SIG-M5 (cell line): ENCODE measurements at regions not wholly inside any gene's neighbourhood (a gene's known extent, or its start where the extent isn't known, plus 50 kb on each side); places are given as distances from the start of the nearest gene placed in this dataset.
"Not testable (repeated sequence)": the region's sequence is repeated elsewhere in the genome, so short reads cannot be mapped to it uniquely, and the experiment has no call there.

Experiments
- DNase-seq: peaks from one replicate; lab custom pipeline; 2025; lab: John Stamatoyannopoulos, UW

- DNase-seq: no peak
These were observed 279.2 kb upstream of the DCC start for GRCh38 chr18:52060607-52061304.

- no peak for DNase-seq
These were observed 276.1 kb upstream of the DCC start for GRCh38 chr18:52063923-52064322.

- no peak for DNase-seq
These were observed 270.8 kb upstream of the DCC start for GRCh38 chr18:52069201-52069600.

- no peak for DNase-seq
These were observed 269.7 kb upstream of the DCC start for GRCh38 chr18:52070291-52070756.

GRCh38 chr18:52077251-52077983 lies 262.6 kb upstream of the DCC start:
- DNase-seq: no peak

GRCh38 chr18:52082246-52082645 lies 257.8 kb upstream of the DCC start:
- DNase-seq: no peak

- DNase-seq: no peak
These were observed 252.9 kb upstream of the DCC start for GRCh38 chr18:52087140-52087539.

GRCh38 chr18:52090005-52090404 lies 250.0 kb upstream of the DCC start:
- no peak for DNase-seq

GRCh38 chr18:52093171-52093570 lies 246.8 kb upstream of the DCC start:
- DNase-seq: no peak

GRCh38 chr18:52118684-52119083 lies 221.3 kb upstream of the DCC start:
- DNase-seq: no peak

- no peak for DNase-seq
These were observed 209.2 kb upstream of the DCC start for GRCh38 chr18:52130624-52131301.

GRCh38 chr18:52131845-52132244 lies 208.2 kb upstream of the DCC start:
- no peak for DNase-seq

- DNase-seq: no peak
These were observed 203.5 kb upstream of the DCC start for GRCh38 chr18:52136532-52136931.

- DNase-seq: no peak
These were observed 199.0 kb upstream of the DCC start for GRCh38 chr18:52140986-52141385.

GRCh38 chr18:52150050-52150449 lies 189.9 kb upstream of the DCC start:
- DNase-seq: no peak

GRCh38 chr18:52152036-52152435 lies 188.0 kb upstream of the DCC start:
- no peak for DNase-seq

GRCh38 chr18:52156166-52156565 lies 183.8 kb upstream of the DCC start:
- no peak for DNase-seq

GRCh38 chr18:52160636-52161035 lies 179.4 kb upstream of the DCC start:
- DNase-seq: no peak

GRCh38 chr18:52163478-52163877 lies 176.5 kb upstream of the DCC start:
- no peak for DNase-seq

- not testable (repeated sequence) for DNase-seq
These were observed 171.9 kb upstream of the DCC start for GRCh38 chr18:52168131-52168530.

GRCh38 chr18:52174220-52174619 lies 165.8 kb upstream of the DCC start:
- no peak for DNase-seq

- no peak for DNase-seq
These were observed 164.6 kb upstream of the DCC start for GRCh38 chr18:52175406-52175805.

- no peak for DNase-seq
These were observed 156.9 kb upstream of the DCC start for GRCh38 chr18:52183107-52183506.
